ENCODE measurements at regions not wholly inside any gene's neighbourhood (a gene's known extent, or its start where the extent isn't known, plus 50 kb on each side); places are given as distances from the start of the nearest gene placed in this dataset.

GRCh38 chr13:75091718-75092117, 390.3 kb downstream of the TBC1D4 start (continued):
- TF ChIP-seq TEAD4 (IDR thresholded peaks at IDR 0.05; ENCODE audit: low read length) = no peak
- TF ChIP-seq TEAD4 (CRISPR knock-in tag; IDR thresholded peaks at IDR 0.05; ENCODE audit: borderline replicate concordance) = no peak

GRCh38 chr13:75090872-75091615, 390.9 kb downstream of the TBC1D4 start:
- no peak for ATAC-seq
- Histone ChIP-seq H3K4me3 (no peak overlapping the region), H3K4me2 (ENCODE audit: insufficient read depth, low read length) (no peak overlapping the region), H3K4me1 (replicated peaks in 1 of 2; ENCODE audit: control insufficient read depth in 2 of 2, insufficient read depth in 2 of 2, low read length in 2 of 2) (no peaks in the 10 kb centered on the region; a peak in 1 of 5 replicates), H2AFZ (ENCODE audit: low read depth, low read length) (peak overlapping the region; percentile 31; the same call in 1 of the 2 replicates), H3K9ac (ENCODE audit: insufficient read depth in 1 of 2, low read depth in 2 of 2, low read length in 2 of 2) (no peak overlapping the region), H4K20me1 (replicated peaks; ENCODE audit: control insufficient read depth, insufficient read depth, low read length) (no peaks in the 10 kb centered on the region), H3K9me1 (ENCODE audit: control insufficient read depth, insufficient read depth, low read length) (no peaks in the 10 kb centered on the region), H3K27ac (ENCODE audit: extremely low read depth, low read depth, low read length) (peak overlapping the region; percentile 12; the same call in 1 of the 3 replicates), H3K9me3 (replicated peaks; ENCODE audit: control insufficient read depth, insufficient read depth, low read depth, low read length) (no peaks in the 10 kb centered on the region), H3K36me3 (ENCODE audit: control insufficient read depth, insufficient read depth, low read length) (no peaks in the 10 kb centered on the region), H3K79me2 (ENCODE audit: control insufficient read depth, insufficient read depth, low read length) (no peaks in the 10 kb centered on the region), H3K27me3 (ENCODE audit: control insufficient read depth in 2 of 2, insufficient read depth in 2 of 2, low read length in 2 of 2) (no peaks in the 10 kb centered on the region)
- TF ChIP-seq ZNF239 (CRISPR knock-in tag; IDR thresholded peaks at IDR 0.05) = no peak
- TF ChIP-seq MAFG (tag; conservative IDR thresholded peaks at IDR 0.05) = peak; percentile 44
- TF ChIP-seq SUPT5H (IDR thresholded peaks at IDR 0.05) = no peak
- no peak for TF ChIP-seq CLOCK (CRISPR knock-in tag; IDR thresholded peaks at IDR 0.05; ENCODE audit: borderline replicate concordance)
- peak; percentile 60; the same call in 1 of the 2 replicates for TF ChIP-seq C11orf30 (IDR thresholded peaks at IDR 0.05; ENCODE audit: low read depth)
- TF ChIP-seq ZNF316 (IDR thresholded peaks at IDR 0.05) = peak; percentile 53
- intact Hi-C loops (cut with micrococcal nuclease) = no loop called here
- no peak for FAIRE-seq
- ChIA-PET POLR2A (interaction anchor here (1.2 kb wide), 1 partner anchor 10 kb away, joined by 6 read pairs; no protein-coding TSS in a partner anchor), CTCF (ENCODE audit: low intra/inter-chr PET ratio) (no interaction called here)
- in situ Hi-C loops (cut with MboI) = no loop called here
- DNase-seq (ENCODE audit: extremely low read depth in 1 of 4, low spot score in 3 of 4) = no peak
- BruUV-seq (replicated peaks) = no TSS peak
- 7% methylated on average over 2 of the region's 3 CpGs for WGBS (ENCODE audit: insufficient coverage, low coverage, missing lambda C conversion rate)

Data from K562 (cell line).